ENCODE measurements at regions not wholly inside any gene's neighbourhood (a gene's known extent, or its start where the extent isn't known, plus 50 kb on each side); places are given as distances from the start of the nearest gene placed in this dataset.

- DNase-seq: no peak
- no peaks in the 10 kb centered on the region for H3K9me3 ChIP-seq
- no peak overlapping the region for H3K27ac ChIP-seq
- no peaks in the 10 kb centered on the region for H3K36me3 ChIP-seq
- no peak overlapping the region for H3K4me3 ChIP-seq
- intact Hi-C loops (cut with DNase I): no loop called here
- TF ChIP-seq CTCF (IDR thresholded peaks at IDR 0.05) (no peak), POLR2A (IDR thresholded peaks at IDR 0.05) (no peak), EP300 (IDR thresholded peaks at IDR 0.05) (no peak), POLR2AphosphoS5 (IDR thresholded peaks at IDR 0.05) (no peak)
- H3K27me3 ChIP-seq: no peaks in the 10 kb centered on the region
- no peaks in the 10 kb centered on the region for H3K4me1 ChIP-seq
- 70 to 83% methylated on average over 4 of the region's 4 CpGs for WGBS, 2 donors
These were observed 1033.0 kb upstream of the PIK3C3 start for GRCh38 chr18:40921845-40922629.

GRCh38 chr18:40917056-40917455 is 1038.0 kb upstream of the PIK3C3 start:
- H3K36me3 ChIP-seq: no peaks in the 10 kb centered on the region
- intact Hi-C loops (cut with DNase I): no loop called here
- no peaks in the 10 kb centered on the region for H3K4me1 ChIP-seq
- no peaks in the 10 kb centered on the region for H3K27me3 ChIP-seq
- H3K27ac ChIP-seq: no peak overlapping the region
- no peak for DNase-seq
- H3K4me3 ChIP-seq: no peak overlapping the region
- H3K9me3 ChIP-seq: no peaks in the 10 kb centered on the region
- no peak for TF ChIP-seq CTCF (IDR thresholded peaks at IDR 0.05)
- TF ChIP-seq POLR2AphosphoS5 (IDR thresholded peaks at IDR 0.05): no peak
- no peak for TF ChIP-seq EP300 (IDR thresholded peaks at IDR 0.05)

GRCh38 chr18:40915724-40916123 is 1039.3 kb upstream of the PIK3C3 start:
- no peak overlapping the region for H3K27ac ChIP-seq
- no peaks in the 10 kb centered on the region for H3K9me3 ChIP-seq
- no peaks in the 10 kb centered on the region for H3K27me3 ChIP-seq
- no peaks in the 10 kb centered on the region for H3K36me3 ChIP-seq
- 80 to 85% methylated on average over 4 of the region's 4 CpGs for WGBS, 2 donors
- intact Hi-C loops (cut with DNase I): no loop called here
- peaks cover 0 to 3% (median 0%) of the 10 kb centered on the region in 4 donors for H3K4me1 ChIP-seq
- TF ChIP-seq POLR2AphosphoS5 (IDR thresholded peaks at IDR 0.05) (no peak), CTCF (IDR thresholded peaks at IDR 0.05) (no peak), EP300 (IDR thresholded peaks at IDR 0.05) (no peak), POLR2A (IDR thresholded peaks at IDR 0.05) (no peak)
- DNase-seq: no peak
- no peak overlapping the region for H3K4me3 ChIP-seq

- 79 to 85% methylated on average over 4 of the region's 4 CpGs for WGBS, 2 donors
- TF ChIP-seq CTCF (IDR thresholded peaks at IDR 0.05) (no peak), EP300 (IDR thresholded peaks at IDR 0.05) (no peak), POLR2AphosphoS5 (IDR thresholded peaks at IDR 0.05) (no peak), POLR2A (IDR thresholded peaks at IDR 0.05) (no peak)
These were observed 1043.3 kb upstream of the PIK3C3 start for GRCh38 chr18:40911582-40912254.

More at GRCh38 chr18:40911582-40912254, 1043.3 kb upstream of the PIK3C3 start:
- no peaks in the 10 kb centered on the region for H3K9me3 ChIP-seq
- peaks cover 0 to 3% (median 0%) of the 10 kb centered on the region in 4 donors for H3K4me1 ChIP-seq
- no peak overlapping the region for H3K27ac ChIP-seq
- no peak for DNase-seq
- H3K4me3 ChIP-seq: no peak overlapping the region
- intact Hi-C loops (cut with DNase I): no loop called here
- H3K36me3 ChIP-seq: no peaks in the 10 kb centered on the region
- H3K27me3 ChIP-seq: no peaks in the 10 kb centered on the region

All from sigmoid colon (tissue), 6 donors.